ENCODE measurements at regions not wholly inside any gene's neighbourhood (a gene's known extent, or its start where the extent isn't known, plus 50 kb on each side); places are given as distances from the start of the nearest gene placed in this dataset.

GRCh38 chr1:20405051-20405754 lies 80.8 kb downstream of the CAMK2N1 start:
- DNase-seq (ENCODE audit: low read depth) = no peak
- no peak for TF ChIP-seq CTCF (conservative IDR thresholded peaks at IDR 0.05; ENCODE audit: control insufficient read depth, insufficient read depth, low read depth, low read length)
- no peak overlapping the region for H3K4me3 ChIP-seq (ENCODE audit: control insufficient read depth, low read depth, low read length)
